ENCODE measurements at regions not wholly inside any gene's neighbourhood (a gene's known extent, or its start where the extent isn't known, plus 50 kb on each side); places are given as distances from the start of the nearest gene placed in this dataset.

- no peak for TF ChIP-seq POLR2AphosphoS5 (IDR thresholded peaks at IDR 0.05)
- no peak for TF ChIP-seq POLR2A (IDR thresholded peaks at IDR 0.05)
These were observed 251.3 kb downstream of the MYCN start for GRCh38 chr2:16191431-16192200.
